Activated CD4-positive, CD25-positive, alpha-beta regulatory T cell treated with anti-CD3 and anti-CD28 coated beads, Interleukin-2, amount 50 U/mL, for 72 hours (primary cell): ENCODE measurements at regions not wholly inside any gene's neighbourhood (a gene's known extent, or its start where the extent isn't known, plus 50 kb on each side); places are given as distances from the start of the nearest gene placed in this dataset.
A peak's percentile ranks its signal among the peaks of the same experiment; 100 is the strongest.

Source experiments
- DNase-seq: peaks from one replicate; pipeline ENCODE4 v3.0.0; 2021

- DNase-seq = no peak
Observed at GRCh38 chr15:70314688-70315087, 217.0 kb upstream of the TLE3 start.

GRCh38 chr15:70314018-70314354 lies 216.3 kb upstream of the TLE3 start:
- DNase-seq = no peak

GRCh38 chr15:70313099-70314017 lies 215.6 kb upstream of the TLE3 start:
- DNase-seq = no peak

DNA sequence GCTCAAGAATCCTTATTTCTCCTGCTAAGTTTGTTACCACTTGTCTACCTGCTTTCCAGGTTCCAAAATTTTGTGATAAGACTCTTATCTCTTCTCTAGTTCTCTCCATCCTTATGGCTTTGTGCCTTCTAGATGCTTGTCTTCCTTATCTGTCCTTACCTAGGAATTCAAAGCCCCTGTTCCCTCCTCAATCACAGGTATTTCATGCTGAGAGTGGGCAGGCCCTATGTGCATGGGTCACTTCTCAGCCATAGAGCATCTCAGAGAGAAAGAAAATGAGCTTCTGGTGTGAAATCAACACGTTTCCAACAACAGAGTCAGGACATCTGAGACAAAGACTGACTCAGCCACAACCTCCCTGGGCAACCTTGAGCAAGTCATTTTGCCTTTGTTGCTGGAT lies 214.1 kb upstream of the TLE3 start:
- no peak for DNase-seq

DNA sequence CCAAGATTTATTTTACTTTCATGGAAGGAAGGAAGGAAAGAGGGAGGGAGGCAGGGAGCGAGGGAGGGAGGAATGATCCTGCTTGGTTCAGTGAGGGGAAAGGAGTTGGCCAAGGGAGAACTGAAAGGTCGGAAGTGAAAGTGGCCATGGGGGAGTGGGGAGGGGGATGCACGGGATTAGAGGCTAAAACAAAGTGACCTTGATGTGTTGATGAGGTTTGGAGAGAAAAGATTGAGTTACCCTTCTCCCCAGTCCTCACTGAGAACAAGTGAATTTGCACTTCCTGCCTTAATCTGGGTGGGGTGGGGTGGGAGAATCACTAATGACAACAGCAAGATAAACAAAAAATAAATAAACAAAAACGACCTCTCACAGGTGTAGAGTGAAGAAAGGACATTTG lies 212.0 kb upstream of the TLE3 start:
- no peak for DNase-seq

DNA sequence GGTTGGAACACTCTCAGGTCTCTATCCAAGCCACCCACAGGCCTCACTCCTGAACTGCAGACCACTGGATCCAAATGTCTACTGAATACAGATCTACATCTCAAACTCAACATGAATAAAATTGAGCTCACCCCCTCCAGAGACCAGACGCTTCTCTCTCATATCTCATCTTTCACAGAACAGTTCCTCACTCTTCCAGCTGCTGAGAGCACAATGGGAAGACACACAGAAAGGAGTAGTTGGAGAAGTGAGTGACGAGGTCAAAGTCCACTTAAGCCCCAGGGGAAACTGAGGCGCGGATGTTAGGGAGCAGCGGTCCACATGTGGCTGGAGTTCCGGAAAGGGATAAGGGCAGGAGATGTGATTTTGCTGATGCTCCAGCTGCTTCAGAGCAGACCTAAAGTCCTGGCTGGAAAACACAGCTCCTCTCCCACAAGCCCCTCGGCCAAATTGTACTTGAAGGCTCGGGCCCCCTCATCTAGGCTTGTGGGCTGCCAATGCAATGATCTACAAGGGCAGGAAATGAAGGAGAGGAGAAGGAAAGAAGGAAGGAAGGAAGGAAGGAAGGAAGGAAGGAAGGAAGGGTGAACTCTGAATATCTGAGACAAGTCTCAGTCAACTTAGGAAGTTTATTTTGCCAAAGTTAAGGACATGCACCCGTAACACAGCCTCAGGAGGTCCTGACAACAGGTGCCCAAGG lies 211.2 kb upstream of the TLE3 start:
- DNase-seq = no peak

DNA sequence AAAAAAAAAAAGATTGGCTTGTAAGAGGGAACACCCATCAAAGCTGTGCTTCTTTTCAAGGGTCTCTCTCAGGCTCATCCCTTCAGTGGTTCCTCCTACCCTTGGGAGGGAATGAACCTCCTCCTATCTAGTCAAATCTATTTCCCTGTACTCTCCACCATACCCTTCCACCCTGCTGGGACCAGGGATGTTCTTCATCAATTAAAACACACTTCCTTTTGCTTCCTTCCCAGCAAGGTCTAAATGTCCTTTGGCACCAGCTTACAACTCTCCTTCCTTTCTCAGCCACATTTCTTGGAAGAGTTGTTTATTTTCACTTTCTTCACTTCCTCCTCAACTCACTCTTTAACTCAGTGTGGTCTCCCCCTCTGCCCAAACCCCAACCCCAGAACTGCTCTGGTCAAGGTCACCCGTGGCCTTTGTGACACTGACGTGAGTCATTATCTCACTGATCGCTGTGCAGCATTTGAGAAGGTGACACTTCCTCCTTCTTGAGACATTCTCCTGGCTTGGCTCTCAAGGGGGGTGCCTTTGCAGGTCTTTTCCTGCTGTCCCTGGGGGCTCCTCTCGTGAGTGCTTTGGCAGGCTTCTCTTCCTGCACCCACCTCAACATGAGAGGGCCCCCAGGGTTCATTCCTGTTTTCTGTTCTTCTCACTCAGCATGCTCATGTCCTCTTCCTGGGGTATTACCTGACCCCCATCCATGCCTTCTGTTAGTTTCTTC lies 210.5 kb upstream of the TLE3 start:
- no peak for DNase-seq

DNA sequence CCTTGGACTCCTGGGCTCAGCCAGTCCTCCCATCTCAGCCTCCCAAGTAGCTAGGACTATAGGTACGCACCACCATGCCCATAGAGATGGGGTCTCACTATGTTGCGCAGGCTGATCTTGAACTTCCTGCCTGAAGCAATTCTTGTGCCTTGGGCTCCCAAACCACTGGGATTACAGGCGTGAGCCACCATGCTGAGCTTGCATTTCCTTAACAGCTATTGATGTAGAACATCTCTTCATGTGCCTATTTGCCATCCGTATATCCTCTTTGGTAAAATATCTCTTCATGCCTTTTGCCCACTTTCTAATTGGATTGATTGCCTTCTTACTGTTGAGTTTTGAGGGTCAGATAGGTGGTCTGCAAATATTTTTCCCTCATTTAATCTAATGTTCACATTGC lies 208.9 kb upstream of the TLE3 start:
- no peak for DNase-seq

GRCh38 chr15:70306081-70306480 lies 208.4 kb upstream of the TLE3 start:
- DNase-seq = no peak

- DNase-seq = no peak
Observed at GRCh38 chr15:70303981-70304380, 206.3 kb upstream of the TLE3 start.

- DNase-seq = no peak
Observed at GRCh38 chr15:70302360-70302759, 204.6 kb upstream of the TLE3 start.

GRCh38 chr15:70301396-70301795 lies 203.7 kb upstream of the TLE3 start:
- no peak for DNase-seq

- peak; percentile 72 for DNase-seq
Observed at GRCh38 chr15:70299931-70300869, 202.5 kb upstream of the TLE3 start.

GRCh38 chr15:70297465-70298058 lies 199.8 kb upstream of the TLE3 start:
- no peak for DNase-seq

DNA sequence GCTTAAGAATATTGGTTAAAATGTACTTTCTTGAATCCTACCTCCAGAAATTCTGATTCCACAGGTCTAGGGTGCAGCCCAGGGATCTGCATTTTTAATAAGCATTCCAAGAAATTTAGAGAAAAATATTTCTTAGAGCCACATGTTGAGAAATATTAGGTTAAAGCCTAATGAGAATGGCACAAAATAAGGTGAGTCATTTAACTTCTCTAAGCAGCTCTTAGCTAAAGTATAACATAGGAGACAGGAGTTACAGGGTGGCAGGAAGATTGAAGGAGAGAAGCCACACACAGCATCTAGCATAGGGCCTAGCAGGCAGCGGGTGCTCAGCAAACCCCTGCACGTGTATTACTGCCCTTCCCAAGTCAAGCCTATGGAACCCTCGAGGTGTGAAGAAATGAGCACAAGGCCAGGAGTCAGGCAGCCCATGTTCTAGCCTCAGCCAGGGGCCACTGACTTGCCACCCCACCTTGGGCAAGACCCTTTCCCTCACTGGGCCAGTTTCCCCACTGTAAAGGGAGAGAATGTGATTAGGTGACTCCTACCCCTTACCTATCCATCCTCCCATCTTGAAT lies 197.1 kb upstream of the TLE3 start:
- DNase-seq = no peak

DNA sequence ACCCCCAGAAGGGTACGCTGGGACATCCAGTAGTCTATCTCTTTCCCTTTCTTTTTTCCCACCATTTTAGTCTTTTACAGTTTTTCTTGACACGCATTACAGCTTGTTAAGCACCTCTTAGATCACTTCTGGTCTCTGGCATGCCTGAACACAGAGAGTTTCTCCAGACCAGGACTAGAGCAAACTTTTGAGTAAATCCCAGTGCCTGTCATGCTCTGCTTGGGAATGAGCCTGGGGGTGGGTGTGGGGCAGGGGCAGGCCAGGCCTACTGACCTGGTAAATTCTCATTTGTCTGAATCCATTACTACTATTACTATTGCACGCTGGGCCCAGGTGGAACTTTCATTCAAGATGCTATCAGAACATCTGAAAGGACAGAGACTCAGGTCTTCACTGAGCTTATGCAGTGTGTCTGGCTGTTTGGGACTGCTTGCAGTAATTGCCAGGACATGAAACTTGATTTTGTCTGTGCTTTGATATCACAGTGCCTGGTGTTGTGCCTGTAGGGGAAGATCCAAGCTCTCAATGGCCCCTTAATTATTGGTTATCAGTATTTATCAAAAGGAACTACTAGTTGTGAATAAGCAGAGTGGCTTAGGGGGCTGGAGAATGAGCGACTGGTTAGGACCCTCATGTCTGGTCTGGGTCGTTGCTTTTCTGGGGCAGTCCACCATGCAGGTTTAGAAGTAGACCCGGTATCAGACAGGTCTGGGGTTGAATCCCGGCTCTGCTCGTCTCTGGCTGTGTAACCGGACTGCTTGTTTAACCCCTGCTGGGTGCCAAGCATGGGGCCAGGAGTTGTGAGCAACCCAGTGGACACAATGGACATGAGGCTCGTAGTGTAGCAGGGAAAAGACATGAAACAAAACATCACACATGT lies 196.1 kb upstream of the TLE3 start:
- no peak for DNase-seq

DNA sequence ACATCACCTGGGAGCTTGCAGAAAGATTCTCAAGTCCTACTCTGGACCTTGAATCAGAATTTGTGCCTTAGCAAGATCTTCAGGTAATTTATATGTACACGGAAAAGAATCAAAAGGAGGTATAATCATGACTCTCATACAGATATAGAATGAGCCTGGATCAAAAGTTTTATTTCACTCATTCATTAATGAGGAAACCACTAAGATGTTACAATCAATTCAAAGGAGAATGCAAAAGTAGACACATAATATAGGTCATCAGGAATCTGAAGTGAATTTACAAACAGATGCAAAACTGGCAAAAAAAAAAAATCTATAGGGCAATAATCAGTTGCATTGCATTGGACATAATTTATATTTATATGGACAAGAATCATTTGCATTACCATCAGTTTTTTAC lies 195.4 kb upstream of the TLE3 start:
- DNase-seq = no peak

DNA sequence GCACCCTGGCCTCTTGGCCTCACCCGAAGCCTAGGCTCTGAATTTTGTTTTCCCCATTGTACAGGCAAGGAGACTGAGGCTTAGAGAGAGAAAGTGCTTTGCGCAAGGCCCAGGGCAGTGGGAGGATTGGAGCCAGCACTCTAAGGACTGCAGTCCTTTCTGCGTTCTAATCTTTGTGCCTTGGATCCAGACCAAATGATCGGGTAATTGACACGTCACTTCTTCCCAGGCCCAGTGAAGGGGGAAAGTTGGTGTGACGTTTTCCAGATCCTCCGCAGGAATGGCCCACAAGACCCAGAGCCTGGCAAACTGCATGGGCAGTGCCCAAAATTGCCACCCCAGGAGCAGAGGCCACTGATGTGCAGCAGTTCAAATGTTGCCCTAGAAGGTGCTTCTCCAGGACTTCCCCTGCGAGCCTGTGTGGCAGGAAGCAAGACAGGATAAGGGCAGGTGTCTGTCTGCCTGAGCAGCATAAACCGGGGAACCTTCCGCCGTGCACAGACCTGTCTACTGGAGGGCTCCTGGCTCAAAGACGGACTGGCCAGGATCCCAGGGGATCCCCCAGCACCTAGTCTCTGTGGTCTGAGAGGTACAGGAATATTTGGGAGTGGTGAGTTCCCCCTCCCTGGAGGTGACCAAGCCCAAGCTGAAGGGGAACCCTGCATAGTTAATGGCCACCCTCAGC lies 194.5 kb upstream of the TLE3 start:
- DNase-seq = no peak

GRCh38 chr15:70291305-70292075 lies 193.8 kb upstream of the TLE3 start:
- DNase-seq = no peak
